ENCODE measurements at regions not wholly inside any gene's neighbourhood (a gene's known extent, or its start where the extent isn't known, plus 50 kb on each side); places are given as distances from the start of the nearest gene placed in this dataset.

DNA sequence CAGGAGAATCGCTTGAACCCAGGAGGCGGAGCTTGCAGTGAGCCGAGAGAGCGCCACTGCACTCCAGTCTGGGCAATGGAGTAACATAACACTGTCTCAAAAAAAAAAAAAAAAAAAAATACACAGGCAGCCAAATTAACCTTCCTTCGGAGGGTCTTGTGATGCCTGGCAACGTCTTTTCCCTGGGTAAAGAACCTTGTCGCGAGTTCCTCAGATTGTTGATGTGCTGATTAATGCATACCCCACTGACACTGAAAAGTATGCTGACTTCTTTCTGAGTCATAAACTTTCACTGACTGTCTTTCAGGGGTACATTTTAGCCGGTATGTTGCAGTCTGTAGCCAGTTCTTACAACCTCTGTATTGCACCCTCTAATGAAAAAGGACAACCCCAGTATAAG, 95.1 kb upstream of the SOD1 start:
- DNase-seq = no peak

DNA sequence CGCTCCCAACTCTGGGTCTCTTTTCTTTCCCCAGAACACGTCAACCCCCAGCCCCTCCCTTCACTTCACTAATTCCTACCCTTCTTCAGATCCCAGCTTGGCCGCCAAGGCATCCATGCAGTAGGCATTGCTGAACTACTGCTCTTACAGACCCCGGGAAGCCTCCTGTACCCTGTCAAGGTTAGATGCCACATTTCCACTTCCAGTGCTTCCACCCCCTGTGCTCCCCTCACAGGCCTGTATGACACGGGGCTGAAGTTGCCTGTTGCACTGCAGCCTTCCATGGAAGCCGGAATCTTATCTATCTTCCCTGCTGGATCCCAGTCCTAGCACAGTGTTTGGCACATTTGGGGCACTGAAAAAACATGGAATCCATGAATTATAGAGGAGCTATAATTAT, 99.0 kb upstream of the SOD1 start:
- no peak for DNase-seq

DNA sequence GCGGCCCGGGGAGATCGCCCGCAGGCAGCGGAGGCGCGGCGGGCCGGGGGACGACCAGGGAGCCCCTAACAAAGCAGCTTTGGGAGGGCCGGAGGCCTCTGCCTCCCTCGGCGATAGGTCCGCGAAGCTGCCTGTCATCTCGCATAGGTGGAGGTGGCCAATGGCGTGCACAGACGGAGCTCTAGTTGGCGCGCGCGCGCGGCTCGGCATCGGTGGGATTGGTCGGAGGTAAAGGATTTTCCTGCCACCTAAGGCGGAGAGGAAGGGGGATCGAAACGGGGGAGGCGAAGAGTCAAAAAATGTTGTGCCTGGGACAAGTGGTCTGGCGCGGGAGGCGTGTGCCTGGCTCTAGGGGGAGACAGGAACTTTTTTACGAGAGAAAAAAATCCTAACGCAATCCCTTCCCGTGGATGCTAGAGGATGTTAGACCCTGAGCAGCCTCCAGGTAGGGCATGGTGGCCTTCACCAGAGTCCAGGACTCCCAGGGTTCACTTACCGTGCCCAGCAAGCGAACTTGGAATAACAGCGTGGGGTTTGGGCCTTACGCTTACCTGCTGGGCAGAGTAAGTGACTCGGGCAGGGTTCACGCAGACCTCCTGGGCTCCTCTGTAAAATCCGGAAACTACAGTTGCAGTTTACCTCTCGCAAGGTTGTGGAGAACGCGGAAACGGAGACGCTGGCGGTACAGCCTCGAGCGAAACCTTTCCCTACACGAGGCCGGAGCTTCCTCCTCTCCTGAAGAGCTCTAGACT, 99.9 kb upstream of the SOD1 start:
- DNase-seq = peak; percentile 89

DNA sequence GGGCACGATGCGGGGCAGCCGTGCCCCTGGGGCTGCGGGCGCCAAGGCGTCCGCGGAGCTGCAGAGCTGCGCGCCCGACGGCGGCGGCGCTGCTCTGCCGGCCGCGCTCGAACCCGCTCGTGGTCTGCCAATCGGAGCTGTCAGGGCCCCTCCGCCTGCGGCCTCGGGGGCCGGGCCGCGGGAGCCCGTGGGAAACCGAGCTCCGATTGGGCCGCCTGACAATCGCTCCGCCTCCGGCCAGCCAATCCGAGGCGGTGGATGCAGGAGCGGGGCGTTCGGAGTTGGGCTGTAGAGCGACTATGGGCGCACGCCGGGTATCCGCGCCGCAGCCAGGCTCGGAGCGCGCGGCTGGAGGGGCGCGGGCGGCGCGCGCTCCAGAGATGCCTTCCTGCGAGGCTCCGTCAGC, 100.5 kb upstream of the SOD1 start:
- DNase-seq = peak; percentile 88

DNA sequence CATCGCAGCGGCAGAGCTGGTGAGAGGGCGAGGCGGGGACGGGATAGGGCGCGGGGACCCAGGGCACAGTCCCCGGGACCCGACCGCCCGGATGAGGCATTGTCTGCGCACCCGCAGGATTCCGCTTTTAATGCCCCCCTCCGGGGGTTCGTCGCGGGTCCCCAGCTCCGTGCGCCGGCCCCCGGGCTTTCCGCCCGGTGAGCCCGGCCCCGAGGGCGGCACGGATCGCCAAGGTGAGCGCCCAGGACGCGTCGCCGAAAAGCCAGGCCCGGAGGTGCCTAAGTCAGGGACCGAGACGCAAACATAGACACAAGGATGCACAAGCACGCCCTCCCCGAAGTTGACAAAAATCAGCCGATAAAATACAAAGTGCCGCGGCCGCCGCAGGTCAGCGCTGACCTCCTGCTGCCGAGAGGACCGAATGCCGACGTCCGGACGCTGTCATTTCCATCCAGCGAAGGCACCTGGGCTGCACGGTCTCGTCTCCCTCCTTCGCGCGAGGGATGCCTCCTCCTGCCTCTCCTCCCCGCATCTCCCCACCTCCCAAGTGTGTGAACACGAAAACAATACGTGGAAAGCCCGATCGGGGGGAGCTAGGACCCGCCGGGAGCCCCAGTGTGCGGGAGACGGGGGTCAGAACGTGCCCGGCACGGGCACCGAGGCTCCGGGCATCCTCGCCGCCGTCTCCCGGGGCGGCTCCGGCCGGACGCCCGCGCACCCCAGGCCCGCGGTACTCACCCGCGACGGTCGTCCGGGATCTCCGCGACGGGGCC, 101.1 kb upstream of the SOD1 start:
- no peak for DNase-seq

DNA sequence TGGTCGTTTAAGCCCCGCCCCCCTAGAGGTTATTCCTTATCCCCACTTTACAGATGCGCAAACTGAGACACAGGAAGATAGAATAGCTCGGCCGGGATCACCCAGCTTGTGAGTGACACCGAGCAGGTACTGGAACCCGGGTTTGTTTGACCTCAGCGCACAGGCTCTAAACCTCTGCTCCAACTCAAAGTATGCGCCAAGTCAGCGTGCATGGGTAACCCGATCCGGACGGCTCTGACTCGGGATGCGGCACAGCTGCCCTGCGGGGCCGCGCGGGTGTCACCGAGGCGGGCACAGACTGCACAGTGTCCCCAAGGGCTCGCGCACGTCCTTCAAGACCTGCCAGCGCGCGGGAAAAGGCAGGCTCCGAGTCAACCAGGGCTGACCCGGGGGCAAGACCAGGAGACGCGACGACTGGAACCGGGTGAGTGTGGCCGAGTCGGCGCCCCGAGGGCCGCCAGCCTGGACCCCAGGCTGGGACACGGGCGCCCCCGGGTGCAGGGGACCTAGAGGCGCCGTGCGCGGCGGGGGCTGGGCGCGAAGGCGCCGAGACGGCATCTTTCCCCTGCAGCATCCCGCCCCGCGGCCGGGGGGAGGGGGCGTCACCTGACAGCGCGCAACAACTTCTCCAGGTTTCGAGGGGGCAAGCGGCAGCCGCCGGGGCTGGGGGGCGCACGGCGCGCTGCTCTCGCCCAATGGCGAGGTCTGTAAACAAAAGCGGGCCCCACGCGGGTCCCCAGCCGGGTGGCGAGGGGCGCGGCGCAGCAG, 101.9 kb upstream of the SOD1 start:
- DNase-seq = no peak

DNA sequence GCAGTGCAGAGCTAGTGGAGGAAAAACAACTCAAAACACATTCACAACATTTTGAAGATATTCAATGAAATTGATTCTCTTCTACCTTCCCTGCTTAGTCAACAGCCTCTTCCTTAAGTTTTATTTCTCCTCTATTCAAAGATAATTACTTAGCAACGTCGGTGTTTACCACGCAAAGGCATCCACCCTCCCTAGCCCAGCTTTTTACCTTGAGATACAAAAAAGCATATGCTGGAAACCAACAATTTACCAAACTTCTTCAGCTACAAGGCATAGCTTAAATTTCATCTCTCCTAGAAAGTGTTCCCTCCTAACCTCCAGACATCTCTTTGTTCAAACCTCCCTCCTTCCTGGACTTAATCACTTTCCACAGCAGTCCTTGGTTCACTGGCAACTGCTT, 102.8 kb upstream of the SOD1 start:
- DNase-seq = no peak

DNA sequence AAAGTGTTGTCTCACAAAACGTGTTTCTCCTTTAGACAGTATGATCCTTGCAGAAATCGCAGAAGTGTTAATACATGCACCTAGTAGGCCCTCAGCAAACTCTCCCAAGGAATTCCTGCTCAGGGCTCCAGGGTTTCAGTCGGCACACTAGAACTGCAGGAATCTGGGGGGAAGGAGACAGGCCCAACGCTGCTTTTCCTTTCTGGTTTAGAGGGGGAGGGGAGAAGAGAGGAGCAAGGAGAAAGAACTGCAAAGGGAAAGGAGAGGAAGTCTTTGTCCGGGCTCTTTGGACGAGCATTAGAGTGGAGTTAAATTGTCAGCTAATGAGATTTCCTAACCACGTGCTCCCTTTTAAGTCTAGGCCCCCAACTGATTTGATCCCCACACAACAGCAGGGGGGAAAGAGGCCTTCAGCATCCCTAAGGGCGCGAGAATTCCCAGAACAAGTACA, 103.7 kb upstream of the SOD1 start:
- DNase-seq = no peak

DNA sequence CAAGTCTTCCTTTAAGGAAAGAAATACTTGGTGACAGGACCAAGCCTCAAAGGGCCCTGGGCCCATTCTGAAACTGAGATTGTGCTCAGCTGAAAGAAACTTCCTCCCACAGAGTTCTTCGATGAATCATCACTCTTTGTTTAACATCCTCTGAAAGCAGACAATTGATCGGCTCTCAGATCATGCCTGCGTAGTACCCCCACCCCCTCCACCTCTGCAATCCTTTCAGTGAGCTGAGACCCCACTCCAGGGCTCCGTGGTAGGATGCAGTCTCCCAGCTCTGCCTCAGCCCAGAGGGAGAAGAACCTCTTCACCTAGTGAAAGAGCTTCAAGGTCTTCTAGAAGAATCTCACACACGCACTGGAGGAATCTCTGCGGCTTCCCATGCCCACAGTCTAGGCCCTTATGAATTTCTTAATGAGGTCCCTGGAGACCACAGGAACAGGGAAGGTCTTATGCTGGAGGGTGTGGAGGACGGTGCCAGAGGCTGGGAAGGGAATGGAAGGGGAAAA, 104.9 kb upstream of the SOD1 start:
- DNase-seq = no peak

DNA sequence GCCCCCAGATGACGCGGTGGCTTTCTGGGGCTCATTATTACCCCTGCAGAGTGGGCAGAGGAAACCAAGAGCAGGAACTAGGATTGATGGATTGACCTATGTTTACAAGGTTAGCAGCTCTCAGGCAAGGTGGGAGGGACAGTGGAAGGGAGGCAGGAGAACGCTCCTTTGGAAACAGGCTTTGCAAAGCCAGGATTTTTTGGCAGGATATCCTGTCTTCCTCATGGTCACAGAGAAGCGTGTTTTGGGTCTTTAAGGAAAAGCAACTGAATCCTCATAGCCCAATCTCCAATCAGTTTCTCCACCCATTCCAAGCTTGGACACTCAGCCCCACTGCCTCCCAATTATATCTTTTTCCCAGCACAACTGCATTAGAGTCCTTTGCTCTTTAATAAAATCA, 105.6 kb upstream of the SOD1 start:
- no peak for DNase-seq

DNA sequence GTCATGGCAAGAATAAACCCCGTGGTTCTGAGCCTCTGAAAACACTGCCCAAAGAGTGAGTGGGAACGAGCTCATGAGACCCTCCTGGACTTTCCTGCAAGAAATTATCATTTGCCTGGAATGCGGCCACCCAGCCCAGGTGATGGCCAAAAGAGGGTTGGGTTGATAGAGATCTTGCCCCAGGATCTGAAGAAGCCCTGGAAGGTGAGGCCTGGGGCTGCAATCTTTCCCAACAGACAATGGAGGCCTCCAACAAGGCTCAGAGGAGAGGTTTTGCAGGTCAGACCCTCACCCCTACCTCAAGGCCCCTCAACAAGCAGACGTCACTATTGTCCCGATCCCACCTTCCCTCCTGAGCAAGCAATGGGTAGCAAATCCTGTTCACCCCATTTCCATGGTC, 106.0 kb upstream of the SOD1 start:
- no peak for DNase-seq

DNA sequence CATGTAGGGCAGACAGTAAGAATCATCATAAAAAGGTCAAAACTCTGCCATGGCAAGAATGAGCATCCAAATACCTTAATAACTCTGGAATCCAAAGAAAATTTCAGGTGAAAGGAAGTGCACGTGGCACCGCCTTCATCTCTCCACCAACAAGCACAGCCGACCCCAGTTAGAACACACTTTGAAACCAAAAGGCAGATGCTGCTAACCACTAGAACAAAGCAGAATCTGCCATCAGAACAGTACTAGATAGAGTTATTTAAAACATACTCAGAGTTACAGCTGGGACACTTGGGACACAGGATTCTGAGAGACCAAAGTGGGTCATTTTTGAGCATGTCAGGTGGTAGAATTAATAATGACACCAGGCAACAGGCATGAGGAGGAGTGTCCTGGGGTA, 106.7 kb upstream of the SOD1 start:
- no peak for DNase-seq

DNA sequence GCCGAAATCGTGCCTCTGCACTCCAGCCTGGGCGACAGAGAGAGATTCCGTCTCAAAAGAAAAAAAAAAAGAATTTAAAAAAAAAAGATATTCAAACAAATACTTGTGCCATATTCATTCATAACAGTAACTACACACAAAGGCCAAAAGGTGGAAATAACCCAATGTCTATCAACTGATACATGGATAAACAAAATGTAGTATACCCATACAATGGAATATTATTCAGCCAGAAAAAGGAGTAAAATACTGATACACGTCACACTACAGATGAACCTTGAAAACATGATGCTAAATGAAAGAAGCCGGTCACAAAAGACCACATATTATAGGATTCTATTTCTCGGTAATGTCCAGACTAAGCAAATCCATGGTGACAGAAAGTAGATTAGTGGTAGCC, 109.4 kb upstream of the SOD1 start:
- no peak for DNase-seq

DNA sequence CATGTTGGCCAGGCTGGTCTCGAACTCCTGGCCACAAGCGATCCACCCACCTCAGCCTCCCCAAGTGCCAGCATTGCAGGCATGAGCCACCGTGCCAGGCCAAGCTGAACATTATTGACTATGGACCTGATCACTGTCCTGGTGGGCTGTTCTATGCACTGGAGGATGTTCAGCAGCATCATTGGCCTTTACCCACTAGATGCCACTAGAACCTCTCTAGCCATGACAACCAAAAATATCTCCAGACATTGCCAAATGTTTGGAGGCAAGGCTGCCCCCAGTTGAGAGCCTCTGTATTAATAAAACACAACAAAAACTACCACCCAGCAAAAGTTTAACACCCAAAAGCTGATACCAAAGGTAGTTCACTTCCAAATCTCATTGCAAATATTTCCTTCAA, 110.8 kb upstream of the SOD1 start:
- DNase-seq = no peak

DNA sequence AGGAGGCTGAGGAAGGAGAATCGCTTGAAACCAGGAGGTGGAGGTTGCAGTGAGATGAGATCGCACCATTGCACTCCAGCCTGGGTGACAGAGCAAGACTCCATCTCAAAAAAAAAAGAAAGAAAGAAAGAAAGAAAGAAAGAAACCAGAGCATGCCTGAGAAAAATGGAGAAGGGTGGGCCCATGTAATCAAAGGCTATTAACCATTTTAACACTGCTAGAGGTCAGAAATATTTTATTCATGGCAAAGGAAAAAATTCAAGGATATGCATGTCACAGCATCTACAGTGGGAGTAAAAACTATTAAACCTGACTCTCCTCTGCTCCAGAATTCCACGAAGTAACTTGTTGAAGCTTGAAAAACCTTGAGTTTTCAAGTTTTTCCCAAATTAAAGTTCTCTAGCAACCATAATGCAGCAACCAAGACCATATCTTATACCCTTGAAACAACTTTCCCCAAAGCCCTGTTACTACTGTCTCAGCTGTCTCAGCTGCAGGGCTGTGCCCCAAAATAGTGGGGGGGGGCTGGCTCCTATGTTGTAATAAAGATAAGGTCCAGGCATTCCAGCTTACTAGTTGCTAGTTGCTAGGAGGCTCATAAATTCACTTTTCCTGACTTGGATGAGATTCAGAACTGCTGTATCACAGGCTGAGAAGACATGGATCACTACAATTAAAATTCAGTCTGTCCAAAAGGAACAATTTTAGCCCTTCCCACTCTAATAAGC, 112.9 kb upstream of the SOD1 start:
- no peak for DNase-seq

DNA sequence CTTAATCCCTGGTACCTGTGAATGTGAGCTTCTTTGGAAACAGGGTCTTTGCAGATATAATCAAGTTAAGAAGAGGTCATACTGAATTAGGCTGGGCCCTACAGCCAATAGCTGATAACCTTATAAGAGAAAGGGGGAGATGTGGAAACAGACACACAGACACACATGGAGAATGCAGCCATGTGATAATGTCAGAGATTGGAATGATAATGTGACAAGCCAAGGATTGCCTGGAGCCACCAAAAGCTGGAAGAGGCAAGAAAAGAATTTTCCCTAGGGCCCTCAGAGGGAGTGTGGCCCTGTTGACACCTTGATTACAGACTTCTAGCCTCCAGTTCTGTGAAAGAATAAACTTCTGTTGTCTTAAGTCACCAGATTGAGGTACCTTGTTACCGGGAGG, 114.5 kb upstream of the SOD1 start:
- no peak for DNase-seq

DNA sequence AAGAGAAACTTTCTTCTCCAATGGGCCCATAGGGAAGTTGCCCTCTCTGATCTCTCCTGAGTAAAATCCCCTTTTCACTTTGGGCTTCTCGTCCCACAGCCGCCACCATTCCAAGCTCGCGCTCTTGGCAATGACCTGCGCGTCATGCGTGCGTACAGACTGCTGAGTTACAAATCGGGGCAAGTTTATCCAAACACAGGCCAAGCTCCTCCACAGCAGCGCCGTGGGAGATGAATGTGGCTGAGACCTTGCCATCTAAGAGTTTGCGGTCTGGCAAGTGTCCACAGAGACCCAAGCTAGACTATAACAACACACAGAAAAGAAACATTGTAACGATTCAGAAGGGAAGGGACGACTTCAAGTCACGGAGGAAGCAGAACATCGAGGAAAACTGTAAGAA, 116.3 kb upstream of the SOD1 start:
- no peak for DNase-seq

DNA sequence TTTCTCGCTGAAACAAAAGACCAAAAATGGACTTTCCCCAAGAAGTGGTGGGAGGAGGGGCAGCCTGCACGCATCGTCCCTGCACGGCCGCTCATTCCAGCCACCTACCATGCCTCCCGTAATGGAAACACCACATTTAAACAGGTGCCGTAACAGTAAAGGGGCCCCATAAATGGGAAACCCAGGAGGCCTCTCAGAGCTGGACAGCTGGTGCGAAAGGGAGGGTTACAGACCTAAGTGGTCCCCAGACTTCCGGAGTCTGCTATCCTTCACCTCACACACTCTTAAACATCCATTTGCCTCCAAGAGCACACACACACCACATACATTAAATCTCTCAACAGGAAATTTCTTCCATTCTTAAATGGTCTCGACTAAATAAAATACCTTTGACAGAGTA, 120.7 kb upstream of the SOD1 start:
- no peak for DNase-seq

DNA sequence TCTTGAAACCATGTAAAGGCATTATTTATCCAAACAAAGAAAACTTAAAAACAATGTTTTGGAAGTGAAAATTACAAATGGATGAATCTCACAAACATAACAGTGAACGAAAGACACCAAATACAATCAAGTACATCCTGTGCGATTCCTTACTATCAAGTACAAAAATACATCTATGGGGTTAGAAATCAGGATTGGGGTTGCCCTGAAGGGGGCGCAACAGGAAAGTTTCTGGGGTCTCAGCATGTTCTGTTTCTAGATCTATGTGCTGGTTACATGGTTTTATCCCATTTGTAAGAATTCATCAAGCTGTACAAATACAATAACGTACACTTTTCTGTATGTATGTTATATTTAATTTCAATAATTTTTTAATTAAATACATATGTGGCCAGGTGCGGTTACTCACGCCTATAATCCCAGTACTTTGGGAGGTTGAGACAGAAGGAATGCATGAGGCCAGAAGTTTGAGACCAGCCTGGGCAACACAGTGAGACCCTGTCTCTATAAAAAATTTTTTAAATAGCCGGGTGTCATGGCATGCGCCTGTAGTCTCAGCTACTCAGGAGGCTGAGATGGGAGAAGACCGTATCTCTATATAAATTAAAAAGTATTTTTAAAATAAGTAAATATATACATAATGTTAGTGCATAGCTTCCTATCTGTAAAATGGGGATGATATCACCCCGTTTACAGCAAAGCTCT, 121.5 kb upstream of the SOD1 start:
- no peak for DNase-seq

DNA sequence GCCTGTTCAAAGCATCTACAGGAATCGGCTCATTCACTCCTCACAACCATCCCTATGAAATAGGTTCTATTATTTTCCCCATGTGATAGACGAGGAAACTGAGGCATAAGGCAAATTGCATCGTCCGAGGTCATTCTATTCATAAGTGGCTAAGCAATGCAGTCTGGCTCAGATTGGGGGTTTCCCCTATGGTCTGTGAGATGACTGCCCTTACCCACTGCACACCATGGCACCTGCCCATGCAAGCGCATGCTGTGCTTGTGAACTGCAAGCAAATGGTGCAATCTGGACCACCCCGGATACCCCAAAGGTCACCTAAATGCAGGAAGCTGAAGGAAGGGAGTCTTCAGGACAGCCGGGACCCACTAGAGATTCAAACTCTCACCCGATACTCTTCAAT, 123.4 kb upstream of the SOD1 start:
- DNase-seq = no peak

DNA sequence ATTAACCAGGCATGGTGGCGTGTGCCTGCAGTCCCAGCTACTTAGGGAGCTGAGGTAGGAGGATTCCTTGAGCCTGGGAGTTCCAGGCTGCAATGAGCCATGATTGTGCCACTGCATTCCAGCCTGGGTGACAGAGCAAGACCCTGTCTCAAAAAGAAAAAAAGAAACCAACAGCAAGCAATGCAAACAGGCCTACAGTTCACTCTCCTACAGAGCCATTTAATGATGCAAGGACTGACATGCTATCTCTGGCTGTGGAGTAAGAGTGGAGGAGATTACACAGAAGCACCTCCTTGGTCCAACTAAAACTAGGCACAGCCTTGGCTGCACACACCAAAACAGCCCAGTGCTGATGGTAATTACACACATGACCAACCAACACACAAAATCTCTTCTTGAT, 127.5 kb upstream of the SOD1 start:
- DNase-seq = no peak

All from amniotic stem cell (primary cell).